Neural progenitor cell (in vitro differentiated cells): ENCODE measurements at regions not wholly inside any gene's neighbourhood (a gene's known extent, or its start where the extent isn't known, plus 50 kb on each side); places are given as distances from the start of the nearest gene placed in this dataset.

Experiments used
- EZH2phosphoT487 ChIP-seq: fragments of 200-600 bp; sonication (generic); IDR thresholded peaks from 2 replicates; pipeline ENCODE4 v1.6.1; 2017; ENCODE audit warnings: antibody characterized with exemption
- TF ChIP-seq, protein P1 (sequence below): fragments of 200-600 bp; sonication (generic); IDR thresholded peaks from 2 replicates; pipeline ENCODE4 v1.5.1; 2017; ENCODE audit warnings: antibody characterized with exemption, mild to moderate bottlenecking

DNA sequence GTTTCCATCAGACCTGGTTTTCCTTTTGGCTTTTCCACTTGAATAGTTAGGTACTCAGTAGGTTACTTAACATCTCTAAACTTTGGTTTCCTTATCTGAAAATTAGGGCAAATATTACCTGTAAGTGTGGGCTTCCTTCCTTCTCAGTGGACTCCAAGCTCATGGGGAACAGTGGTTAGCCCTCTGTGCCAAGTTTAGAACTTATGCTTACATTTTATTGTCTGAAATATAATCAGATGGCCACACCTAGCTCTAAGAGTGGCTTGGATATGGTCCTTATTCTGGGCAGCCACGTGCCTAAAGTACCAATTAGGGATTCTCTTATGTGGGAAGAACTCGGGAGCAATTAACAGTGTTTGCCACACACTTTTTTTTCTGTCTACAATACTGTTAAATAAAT, 133.9 kb downstream of the UCHL1 start:
- TF ChIP-seq, protein P1, sequence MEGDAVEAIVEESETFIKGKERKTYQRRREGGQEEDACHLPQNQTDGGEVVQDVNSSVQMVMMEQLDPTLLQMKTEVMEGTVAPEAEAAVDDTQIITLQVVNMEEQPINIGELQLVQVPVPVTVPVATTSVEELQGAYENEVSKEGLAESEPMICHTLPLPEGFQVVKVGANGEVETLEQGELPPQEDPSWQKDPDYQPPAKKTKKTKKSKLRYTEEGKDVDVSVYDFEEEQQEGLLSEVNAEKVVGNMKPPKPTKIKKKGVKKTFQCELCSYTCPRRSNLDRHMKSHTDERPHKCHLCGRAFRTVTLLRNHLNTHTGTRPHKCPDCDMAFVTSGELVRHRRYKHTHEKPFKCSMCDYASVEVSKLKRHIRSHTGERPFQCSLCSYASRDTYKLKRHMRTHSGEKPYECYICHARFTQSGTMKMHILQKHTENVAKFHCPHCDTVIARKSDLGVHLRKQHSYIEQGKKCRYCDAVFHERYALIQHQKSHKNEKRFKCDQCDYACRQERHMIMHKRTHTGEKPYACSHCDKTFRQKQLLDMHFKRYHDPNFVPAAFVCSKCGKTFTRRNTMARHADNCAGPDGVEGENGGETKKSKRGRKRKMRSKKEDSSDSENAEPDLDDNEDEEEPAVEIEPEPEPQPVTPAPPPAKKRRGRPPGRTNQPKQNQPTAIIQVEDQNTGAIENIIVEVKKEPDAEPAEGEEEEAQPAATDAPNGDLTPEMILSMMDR: no peak
- TF ChIP-seq EZH2phosphoT487: no peak
